Peyer's patch (tissue), 4 donors: ENCODE measurements at regions not wholly inside any gene's neighbourhood (a gene's known extent, or its start where the extent isn't known, plus 50 kb on each side); places are given as distances from the start of the nearest gene placed in this dataset.
"Not testable (repeated sequence)": the region's sequence is repeated elsewhere in the genome, so short reads cannot be mapped to it uniquely, and the experiment has no call there.

Experiments used
- DNase-seq, 3 donors: peaks; one replicate each; pipeline ENCODE4 v3.0.0-alpha.2; 2017 to 2019
- H3K27ac ChIP-seq, 4 donors: fragments of 200-600 bp; sonication (generic); one replicate each; pipeline ENCODE4 v1.5.1; 2016 to 2019
- H3K27me3 ChIP-seq, 2 donors: fragments of 200-600 bp; sonication (generic); one replicate each; pipeline ENCODE4 v1.5.1; 2019
- H3K36me3 ChIP-seq, 3 donors: fragments of 200-600 bp; sonication (generic); one replicate each; pipeline ENCODE4 v1.5.1; 2016 to 2019
- H3K4me1 ChIP-seq, 4 donors: fragments of 200-600 bp; sonication (generic); one replicate each; pipeline ENCODE4 v1.5.1; 2016 to 2019
- H3K4me3 ChIP-seq, 4 donors: fragments of 200-600 bp; sonication (generic); 1 replicate in 3 of 4; 2 replicates in 1 of 4; pipeline ENCODE4 v1.5.1; 2016 to 2019; ENCODE audit warnings: mild to moderate bottlenecking in 1 of 4
- H3K9me3 ChIP-seq, 4 donors: fragments of 200-600 bp; sonication (generic); one replicate each; pipeline ENCODE4 v1.5.1; 2016 to 2019; ENCODE audit warnings: mild to moderate bottlenecking in 1 of 4

DNA sequence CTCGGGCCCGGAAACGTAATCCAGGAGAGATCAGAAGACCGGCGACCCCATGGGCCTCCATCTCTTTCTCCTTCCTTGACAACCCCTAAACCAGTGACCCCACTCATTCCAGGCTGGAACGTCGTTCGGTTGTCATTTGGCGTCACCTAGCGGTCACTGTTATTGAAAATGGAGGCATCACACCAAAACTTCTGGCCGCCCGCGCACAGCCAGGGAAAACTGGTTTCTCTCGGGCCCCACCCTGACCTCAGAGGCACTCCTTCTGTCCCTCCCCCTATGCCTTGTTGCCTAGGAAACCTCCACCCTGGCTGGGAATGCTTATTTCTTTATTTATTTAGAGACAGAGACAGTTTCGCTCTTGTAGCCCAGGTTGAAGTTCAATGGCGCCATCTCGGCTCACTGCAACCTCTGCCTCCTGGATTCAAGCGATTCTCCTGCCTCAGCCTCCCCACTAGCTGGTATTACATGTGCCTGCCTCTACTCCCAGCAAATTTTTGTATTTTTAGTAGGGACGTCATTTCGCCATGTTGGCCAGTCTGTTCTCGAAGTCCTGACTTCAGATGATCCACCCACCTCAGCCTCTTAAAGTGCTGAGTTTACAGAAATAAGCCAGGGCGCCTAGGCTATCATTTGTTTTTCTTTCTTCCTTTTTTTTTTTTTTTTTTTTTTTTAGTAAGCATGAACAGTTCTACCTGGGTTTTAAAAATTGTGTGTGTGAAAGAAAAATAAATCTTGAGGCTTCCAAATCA is 2144.1 kb upstream of the TPTE start:
- H3K36me3 ChIP-seq, DNase-seq: not testable (repeated sequence)

DNA sequence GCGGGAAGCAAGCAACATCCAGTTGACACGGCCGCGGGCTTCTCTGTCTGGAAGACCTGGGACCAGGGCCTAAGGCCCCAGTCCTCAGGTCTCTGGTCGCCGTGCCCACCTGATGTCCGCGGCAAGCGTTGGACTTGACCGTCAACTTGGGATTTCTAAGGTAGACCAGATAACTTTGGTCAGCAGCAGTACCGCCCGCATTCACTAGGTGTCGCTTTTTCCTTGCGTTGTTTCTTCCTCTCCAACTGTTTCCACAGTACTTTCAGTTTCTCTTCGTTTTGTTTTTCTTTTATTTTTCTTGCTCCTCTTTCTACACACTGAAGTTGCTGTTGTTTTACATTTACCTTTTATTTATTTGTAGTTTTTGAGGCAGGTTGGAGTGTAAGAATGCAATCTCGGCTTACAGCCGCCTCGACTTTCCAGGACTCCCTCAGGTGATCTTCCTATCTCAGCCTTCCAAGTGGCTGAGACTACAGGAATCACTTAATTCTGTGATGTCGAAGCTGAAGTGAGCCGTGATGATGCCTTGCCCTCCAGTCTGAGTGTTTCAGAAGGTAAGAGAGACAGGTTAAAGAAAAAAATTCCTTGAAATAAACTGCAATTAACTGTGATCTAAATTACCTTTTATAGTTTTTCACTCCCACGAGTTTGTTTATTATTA is 2140.8 kb upstream of the TPTE start:
- DNase-seq, H3K4me3 ChIP-seq: not testable (repeated sequence)

More for the DNA sequence above, 2144.1 kb upstream of the TPTE start:
- H3K27me3 ChIP-seq, H3K9me3 ChIP-seq, H3K27ac ChIP-seq, H3K4me1 ChIP-seq, H3K4me3 ChIP-seq: not testable (repeated sequence)

DNA sequence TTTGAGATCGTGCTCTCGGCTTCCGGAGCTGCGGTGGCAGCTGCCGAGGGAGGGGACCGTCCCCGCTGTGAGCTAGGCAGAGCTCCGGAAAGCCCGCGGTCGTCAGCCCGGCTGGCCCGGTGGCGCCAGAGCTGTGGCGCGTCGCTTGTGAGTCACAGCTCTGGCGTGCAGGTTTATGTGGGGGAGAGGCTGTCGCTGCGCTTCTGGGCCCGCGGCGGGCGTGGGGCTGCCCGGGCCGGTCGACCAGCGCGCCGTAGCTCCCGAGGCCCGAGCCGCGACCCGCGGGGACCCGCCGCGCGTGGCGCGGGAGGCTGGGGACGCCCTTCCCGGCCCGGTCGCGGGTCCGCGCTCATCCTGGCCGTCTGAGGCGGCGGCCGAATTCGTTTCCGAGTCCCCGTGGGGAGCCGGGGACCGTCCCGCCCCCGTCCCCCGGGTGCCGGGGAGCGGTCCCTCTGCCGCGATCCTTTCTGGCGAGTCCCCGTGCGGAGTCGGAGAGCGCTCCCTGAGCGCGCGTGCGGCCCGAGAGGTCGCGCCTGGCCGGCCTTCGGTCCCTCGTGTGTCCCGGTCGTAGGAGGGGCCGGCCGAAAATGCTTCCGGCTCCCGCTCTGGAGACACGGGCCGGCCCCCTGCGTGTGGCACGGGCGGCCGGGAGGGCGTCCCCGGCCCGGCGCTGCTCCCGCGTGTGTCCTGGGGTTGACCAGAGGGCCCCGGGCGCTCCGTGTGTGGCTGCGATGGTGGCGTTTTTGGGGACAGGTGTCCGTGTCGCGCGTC is 2133.0 kb upstream of the TPTE start:
- H3K4me3 ChIP-seq, H3K9me3 ChIP-seq, DNase-seq, H3K27me3 ChIP-seq, H3K36me3 ChIP-seq, H3K4me1 ChIP-seq, H3K27ac ChIP-seq: not testable (repeated sequence)

More for the DNA sequence above, 2140.8 kb upstream of the TPTE start:
- not testable (repeated sequence) for H3K27me3 ChIP-seq, H3K36me3 ChIP-seq, H3K27ac ChIP-seq, H3K9me3 ChIP-seq, H3K4me1 ChIP-seq

DNA sequence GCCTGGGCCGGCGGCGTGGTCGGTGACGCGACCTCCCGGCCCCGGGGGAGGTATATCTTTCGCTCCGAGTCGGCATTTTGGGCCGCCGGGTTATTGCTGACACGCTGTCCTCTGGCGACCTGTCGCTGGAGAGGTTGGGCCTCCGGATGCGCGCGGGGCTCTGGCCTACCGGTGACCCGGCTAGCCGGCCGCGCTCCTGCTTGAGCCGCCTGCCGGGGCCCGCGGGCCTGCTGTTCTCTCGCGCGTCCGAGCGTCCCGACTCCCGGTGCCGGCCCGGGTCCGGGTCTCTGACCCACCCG is 2132.5 kb upstream of the TPTE start:
- not testable (repeated sequence) for H3K4me3 ChIP-seq, DNase-seq, H3K4me1 ChIP-seq, H3K9me3 ChIP-seq, H3K36me3 ChIP-seq, H3K27me3 ChIP-seq, H3K27ac ChIP-seq

DNA sequence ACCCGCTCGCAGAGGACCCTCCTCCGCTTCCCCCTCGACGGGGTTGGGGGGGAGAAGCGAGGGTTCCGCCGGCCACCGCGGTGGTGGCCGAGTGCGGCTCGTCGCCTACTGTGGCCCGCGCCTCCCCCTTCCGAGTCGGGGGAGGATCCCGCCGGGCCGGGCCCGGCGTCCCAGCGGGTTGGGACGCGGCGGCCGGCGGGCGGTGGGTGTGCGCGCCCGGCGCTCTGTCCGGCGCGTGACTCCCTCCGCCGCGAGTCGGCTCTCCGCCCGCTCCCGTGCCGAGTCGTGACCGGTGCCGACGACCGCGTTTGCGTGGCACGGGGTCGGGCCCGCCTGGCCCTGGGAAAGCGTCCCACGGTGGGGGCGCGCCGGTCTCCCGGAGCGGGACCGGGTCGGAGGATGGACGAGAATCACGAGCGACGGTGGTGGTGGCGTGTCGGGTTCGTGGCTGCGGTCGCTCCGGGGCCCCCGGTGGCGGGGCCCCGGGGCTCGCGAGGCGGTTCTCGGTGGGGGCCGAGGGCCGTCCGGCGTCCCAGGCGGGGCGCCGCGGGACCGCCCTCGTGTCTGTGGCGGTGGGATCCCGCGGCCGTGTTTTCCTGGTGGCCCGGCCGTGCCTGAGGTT is 2130.7 kb upstream of the TPTE start:
- H3K36me3 ChIP-seq, H3K4me3 ChIP-seq, H3K9me3 ChIP-seq, H3K27ac ChIP-seq, H3K4me1 ChIP-seq, DNase-seq, H3K27me3 ChIP-seq: not testable (repeated sequence)

DNA sequence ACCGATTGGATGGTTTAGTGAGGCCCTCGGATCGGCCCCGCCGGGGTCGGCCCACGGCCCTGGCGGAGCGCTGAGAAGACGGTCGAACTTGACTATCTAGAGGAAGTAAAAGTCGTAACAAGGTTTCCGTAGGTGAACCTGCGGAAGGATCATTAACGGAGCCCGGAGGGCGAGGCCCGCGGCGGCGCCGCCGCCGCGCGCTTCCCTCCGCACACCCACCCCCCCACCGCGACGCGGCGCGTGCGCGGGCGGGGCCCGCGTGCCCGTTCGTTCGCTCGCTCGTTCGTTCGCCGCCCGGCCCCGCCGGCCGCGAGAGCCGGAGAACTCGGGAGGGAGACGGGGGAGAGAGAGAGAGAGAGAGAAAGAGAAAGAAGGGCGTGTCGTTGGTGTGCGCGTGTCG is 2127.0 kb upstream of the TPTE start:
- not testable (repeated sequence) for DNase-seq, H3K4me1 ChIP-seq, H3K27me3 ChIP-seq, H3K4me3 ChIP-seq, H3K36me3 ChIP-seq, H3K27ac ChIP-seq, H3K9me3 ChIP-seq

DNA sequence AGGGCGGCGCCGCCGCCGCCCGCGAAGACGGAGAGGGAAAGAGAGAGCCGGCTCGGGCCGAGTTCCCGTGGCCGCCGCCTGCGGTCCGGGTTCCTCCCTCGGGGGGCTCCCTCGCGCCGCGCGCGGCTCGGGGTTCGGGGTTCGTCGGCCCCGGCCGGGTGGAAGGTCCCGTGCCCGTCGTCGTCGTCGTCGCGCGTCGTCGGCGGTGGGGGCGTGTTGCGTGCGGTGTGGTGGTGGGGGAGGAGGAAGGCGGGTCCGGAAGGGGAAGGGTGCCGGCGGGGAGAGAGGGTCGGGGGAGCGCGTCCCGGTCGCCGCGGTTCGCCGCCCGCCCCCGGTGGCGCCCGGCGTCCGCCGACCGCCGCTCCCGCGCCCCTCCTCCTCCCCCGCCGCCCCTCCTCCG is 2125.4 kb upstream of the TPTE start:
- H3K4me3 ChIP-seq, DNase-seq, H3K36me3 ChIP-seq, H3K27ac ChIP-seq, H3K27me3 ChIP-seq, H3K4me1 ChIP-seq, H3K9me3 ChIP-seq: not testable (repeated sequence)

DNA sequence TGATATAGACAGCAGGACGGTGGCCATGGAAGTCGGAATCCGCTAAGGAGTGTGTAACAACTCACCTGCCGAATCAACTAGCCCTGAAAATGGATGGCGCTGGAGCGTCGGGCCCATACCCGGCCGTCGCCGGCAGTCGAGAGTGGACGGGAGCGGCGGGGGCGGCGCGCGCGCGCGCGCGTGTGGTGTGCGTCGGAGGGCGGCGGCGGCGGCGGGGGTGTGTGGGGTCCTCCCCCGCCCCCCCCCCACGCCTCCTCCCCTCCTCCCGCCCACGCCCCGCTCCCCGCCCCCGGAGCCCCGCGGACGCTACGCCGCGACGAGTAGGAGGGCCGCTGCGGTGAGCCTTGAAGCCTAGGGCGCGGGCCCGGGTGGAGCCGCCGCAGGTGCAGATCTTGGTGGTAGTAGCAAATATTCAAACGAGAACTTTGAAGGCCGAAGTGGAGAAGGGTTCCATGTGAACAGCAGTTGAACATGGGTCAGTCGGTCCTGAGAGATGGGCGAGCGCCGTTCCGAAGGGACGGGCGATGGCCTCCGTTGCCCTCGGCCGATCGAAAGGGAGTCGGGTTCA is 2122.4 kb upstream of the TPTE start:
- not testable (repeated sequence) for H3K4me1 ChIP-seq, H3K27ac ChIP-seq, H3K36me3 ChIP-seq, H3K4me3 ChIP-seq, DNase-seq, H3K27me3 ChIP-seq, H3K9me3 ChIP-seq

DNA sequence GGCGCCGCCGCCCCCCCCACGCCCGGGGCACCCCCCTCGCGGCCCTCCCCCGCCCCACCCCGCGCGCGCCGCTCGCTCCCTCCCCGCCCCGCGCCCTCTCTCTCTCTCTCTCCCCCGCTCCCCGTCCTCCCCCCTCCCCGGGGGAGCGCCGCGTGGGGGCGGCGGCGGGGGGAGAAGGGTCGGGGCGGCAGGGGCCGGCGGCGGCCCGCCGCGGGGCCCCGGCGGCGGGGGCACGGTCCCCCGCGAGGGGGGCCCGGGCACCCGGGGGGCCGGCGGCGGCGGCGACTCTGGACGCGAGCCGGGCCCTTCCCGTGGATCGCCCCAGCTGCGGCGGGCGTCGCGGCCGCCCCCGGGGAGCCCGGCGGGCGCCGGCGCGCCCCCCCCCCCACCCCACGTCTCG is 2121.5 kb upstream of the TPTE start:
- H3K9me3 ChIP-seq, H3K36me3 ChIP-seq, DNase-seq, H3K4me3 ChIP-seq, H3K27me3 ChIP-seq, H3K27ac ChIP-seq, H3K4me1 ChIP-seq: not testable (repeated sequence)

DNA sequence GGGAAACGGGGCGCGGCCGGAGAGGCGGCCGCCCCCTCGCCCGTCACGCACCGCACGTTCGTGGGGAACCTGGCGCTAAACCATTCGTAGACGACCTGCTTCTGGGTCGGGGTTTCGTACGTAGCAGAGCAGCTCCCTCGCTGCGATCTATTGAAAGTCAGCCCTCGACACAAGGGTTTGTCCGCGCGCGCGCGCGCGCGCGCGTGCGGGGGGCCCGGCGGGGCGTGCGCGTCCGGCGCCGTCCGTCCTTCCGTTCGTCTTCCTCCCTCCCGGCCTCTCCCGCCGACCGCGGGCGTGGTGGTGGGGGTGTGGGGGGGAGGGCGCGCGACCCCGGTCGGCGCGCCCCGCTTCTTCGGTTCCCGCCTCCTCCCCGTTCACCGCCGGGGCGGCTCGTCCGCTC is 2119.6 kb upstream of the TPTE start:
- not testable (repeated sequence) for H3K4me1 ChIP-seq, DNase-seq, H3K9me3 ChIP-seq, H3K4me3 ChIP-seq, H3K27me3 ChIP-seq, H3K27ac ChIP-seq, H3K36me3 ChIP-seq

DNA sequence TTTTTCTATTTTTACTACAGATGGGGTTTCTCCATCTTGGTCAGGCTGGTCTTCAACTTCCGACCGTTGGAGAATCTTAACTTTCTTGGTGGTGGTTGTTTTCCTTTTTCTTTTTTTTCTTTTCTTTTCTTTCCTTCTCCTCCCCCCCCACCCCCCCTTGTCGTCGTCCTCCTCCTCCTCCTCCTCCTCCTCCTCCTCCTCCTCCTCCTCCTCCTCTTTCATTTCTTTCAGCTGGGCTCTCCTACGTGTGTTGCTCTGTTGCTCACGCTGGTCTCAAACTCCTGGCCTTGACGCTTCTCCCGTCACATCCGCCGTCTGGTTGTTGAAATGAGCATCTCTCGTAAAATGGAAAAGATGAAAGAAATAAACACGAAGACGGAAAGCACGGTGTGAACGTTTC is 2115.1 kb upstream of the TPTE start:
- H3K27me3 ChIP-seq, H3K4me3 ChIP-seq, H3K9me3 ChIP-seq, H3K36me3 ChIP-seq, DNase-seq, H3K27ac ChIP-seq, H3K4me1 ChIP-seq: not testable (repeated sequence)

DNA sequence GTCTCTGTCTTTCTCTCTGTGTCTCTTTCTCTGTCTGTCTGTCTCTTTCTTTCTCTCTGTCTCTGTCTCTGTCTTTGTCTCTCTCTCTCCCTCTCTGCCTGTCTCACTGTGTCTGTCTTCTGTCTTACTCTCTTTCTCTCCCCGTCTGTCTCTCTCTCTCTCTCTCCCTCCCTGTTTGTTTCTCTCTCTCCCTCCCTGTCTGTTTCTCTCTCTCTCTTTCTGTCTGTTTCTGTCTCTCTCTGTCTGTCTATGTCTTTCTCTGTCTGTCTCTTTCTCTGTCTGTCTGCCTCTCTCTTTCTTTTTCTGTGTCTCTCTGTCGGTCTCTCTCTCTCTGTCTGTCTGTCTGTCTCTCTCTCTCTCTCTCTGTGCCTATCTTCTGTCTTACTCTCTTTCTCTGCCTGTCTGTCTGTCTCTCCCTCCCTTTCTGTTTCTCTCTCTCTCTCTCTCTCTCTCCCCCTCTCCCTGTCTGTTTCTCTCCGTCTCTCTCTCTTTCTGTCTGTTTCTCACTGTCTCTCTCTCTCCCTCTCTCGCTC is 2110.2 kb upstream of the TPTE start:
- not testable (repeated sequence) for H3K4me3 ChIP-seq, H3K27me3 ChIP-seq, H3K4me1 ChIP-seq, H3K36me3 ChIP-seq, H3K9me3 ChIP-seq, DNase-seq, H3K27ac ChIP-seq
